AG20443 (cell line): ENCODE measurements at regions not wholly inside any gene's neighbourhood (a gene's known extent, or its start where the extent isn't known, plus 50 kb on each side); places are given as distances from the start of the nearest gene placed in this dataset.

Experiments
- DNase-seq: peaks from one replicate; pipeline ENCODE4 v3.0.0; 2012; ENCODE audit warnings: low spot score, mixed read lengths

DNA sequence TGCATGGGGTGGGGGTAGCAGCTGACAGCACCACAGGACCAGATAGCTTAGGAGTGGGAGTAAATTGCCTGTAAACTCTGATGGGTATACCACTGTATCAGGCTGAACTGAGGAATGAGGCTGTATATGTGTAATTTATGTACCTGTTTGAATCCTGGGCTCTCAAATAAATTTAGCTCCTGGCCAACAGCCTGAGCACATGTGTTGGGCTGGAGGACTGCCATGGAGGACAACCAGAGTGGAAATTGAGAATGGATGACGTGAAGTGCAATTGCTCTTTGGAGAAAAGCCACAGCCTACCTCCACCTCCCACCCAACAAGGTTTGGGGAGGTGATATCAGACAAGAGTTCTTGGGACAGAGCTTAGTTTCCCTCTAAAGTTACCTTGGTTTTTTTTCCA lies 328.6 kb upstream of the PROK2 start:
- no peak for DNase-seq

DNA sequence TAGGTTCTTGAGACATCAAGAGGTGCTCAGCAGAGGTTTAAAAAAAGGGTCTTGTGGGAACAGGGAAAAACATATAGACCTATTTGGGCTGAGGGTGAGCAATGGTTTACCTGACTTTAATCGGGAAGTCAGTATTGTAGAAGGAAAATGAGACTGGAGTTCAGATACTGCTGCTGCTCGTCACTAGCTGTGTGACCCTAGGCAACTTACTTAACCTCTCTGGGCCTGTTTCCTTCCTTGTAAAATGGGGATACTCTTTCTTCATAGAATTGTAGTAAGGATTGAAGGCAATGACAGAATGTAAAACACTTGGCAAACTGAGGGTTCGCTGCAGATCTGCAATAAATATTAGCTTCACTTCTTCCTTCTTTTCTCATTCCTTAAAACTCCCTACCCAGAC lies 327.5 kb upstream of the PROK2 start:
- no peak for DNase-seq

DNA sequence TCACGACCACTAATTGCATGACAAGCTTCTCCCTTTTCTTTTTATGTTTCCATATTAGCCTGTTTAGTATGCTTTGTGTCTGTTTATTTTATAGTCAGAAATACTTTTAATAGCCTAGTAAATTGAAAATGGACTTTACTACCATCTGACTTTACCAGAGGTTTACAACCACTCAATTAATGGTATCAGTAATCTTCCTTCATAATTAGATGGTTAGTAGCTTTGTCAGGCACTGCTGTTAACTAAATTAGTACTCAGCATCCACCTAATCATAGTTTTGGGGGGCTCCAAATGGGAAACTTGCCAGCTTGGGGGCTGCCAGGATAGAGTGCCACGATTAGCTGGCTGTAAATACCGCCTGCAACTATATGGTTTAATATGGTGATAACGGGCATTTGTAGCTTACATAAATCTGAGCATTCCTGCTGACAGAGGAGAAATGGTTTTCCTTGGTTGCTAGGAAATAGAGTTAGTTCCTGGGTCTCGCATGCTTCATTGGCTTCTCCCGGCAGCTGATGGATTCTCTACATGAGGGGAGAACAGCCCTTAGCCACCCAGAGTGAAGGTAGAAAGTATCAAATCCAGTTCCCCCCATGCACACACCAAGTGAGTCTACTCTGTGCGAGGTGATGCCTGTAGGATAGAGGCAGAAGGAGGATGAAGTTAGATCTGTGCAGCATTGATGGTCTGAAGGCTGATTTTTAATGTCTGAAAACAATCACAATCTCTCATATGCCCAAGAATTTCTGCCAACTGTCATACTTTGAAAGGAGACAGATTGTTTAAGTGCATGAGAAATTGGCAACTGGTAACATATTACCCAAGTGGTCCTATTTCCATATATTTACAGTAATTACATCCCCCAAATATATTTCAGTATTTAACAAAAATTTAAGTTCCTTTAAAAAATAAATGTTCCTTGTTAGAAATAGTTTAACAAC lies 326.6 kb upstream of the PROK2 start:
- DNase-seq, result no peak

DNA sequence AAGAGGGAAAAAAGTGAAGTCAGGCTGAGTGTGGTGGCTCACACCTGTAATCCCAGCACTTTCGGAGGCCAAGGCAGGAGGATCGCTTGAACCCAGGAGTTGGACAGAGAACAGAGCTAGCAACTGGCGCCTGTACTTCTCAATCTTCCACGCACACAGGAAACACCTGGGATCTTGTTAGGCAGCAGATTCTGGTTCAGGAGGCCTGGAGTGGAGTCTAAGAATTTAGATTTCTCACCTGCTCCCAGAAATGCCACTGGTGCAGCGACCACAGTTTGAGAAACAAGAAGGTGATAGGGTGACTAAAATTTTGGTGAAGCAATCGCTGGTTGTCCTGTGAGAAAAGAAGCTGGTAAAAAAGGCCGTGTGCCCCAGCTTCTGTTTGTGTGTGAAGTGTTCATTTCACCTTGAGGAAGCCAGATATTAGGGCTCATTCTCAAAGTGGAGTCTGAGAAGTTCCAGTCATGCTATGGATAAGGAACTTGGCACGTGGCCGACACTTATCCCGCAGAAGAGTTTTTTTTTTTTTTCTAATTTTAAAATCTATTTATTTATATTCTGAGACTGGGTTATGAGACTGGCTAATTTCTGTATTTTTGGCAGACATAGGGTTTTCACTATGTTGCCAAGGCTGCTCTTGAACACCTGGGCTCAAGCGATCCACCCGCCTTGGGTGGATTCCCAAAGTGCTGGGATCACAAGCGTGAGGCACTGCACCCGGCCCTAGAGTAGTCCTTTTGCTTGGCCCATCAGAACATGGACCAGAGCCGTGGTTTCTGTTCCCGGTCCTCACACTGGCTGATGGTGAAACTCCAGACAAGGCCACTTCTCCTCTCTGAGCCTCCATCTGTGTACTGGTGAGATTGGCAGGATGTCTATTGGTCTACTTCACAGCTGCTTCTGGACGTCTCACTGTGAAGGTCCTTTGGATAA lies 324.6 kb upstream of the PROK2 start:
- no peak for DNase-seq

DNA sequence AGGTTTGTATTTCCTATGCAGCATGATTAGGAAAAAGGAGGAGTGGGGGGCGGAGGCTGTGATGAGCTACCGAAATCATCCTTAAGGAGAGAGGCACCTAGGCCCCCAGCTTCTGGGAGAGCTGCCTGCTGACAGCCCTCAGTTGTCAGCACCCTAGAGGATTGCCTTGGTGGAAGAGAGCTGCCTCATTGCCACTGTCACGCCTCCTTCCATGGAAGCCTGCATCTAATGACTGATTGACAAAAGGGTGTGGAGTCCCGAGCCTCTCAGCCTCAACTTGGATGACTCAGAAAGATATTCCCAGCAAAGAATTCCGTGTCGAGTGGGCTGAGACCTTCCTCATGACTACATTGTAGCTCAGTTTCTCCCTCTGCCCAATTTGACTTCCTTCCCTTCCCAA lies 320.4 kb upstream of the PROK2 start:
- DNase-seq, result no peak

DNA sequence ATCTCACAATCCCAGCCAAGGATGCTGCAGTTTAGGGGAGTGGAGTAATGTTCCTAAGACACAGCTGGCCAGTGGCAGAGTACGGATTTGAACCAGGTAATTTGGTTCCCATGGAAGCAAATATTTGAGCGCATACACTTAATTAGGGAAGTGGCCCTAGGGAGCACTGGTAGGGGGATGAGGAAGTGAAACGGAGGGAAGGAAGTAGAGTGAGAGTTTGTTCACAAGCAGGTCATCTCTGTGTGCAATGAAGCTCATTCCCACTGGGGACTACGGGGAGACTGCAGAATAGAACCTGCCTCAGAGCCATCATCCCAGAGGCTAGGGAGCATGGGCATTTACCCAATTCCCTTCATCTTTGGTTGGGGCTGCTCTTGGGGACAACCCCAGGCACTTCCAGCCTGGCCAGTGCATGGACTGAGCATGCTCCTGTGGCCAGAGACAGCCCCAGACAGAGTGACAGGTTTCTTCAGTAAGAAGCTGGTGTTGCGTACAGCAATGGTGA lies 317.2 kb upstream of the PROK2 start:
- no peak for DNase-seq

DNA sequence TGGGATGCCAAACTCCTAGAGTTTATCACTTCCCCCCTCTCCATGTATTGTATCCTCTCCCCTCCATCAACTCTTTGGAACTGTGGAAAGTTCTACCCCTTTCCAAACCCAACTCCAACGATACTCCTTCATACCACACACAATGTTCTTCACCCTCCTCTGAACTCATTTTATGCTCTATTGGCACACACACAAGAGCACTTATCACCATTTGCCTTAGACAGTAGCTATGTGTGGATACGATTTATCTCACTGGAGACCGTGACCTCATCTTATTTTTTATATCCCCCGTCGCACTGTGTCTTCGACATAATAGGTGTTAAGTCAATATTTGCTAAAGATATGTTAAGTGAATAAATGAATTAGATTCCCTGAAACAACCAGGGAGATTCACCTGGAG lies 316.5 kb upstream of the PROK2 start:
- no peak for DNase-seq

DNA sequence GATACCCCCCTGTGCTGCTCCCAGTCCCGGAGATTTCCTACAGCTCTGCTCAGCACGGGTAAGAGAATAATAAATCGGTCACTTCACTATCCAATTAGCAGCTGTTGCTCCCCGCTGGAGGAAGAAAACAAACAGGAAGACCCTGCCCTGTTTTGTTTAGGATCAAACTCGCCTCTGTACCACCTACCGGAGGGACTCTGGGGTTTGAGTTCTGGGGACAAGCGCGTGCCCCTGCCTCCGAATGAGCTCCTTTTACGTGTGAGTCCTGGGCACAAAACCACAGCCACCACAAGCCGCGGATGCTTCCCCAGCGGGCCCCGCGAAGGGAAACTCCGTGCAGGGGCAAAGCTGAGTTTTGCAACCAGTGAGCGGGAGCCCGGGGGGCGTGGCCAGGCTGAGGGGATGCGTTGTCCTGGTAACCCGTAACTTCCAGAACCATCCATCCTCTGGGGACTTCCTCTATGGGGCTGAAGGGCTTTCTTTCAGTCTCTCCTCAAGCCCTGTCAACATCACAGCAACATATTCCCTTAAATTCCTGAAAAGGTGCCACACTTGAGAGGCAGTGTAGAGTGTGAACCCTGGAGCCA lies 315.7 kb upstream of the PROK2 start:
- peak; percentile 97 for DNase-seq

DNA sequence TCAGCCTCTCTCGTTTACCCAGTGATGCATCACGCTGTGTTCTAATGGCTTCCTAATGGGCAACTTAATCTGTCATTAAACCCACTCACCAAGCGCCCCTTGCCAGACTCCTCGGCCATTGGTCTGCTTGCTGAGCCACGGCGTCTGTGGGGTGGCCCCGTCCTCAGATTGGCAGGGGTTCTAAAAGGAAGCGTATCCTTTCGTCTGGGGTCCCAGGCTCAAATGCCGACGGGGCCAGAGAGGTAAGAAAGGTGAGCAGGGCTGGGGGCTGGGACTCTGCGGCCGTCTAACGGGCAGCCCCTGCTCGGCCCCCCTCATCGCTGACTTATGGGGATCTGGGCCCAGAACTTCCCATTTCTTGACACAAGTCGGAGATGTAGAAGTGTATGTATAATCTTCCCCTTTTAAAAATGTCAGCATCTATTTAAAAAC lies 315.1 kb upstream of the PROK2 start:
- no peak for DNase-seq

DNA sequence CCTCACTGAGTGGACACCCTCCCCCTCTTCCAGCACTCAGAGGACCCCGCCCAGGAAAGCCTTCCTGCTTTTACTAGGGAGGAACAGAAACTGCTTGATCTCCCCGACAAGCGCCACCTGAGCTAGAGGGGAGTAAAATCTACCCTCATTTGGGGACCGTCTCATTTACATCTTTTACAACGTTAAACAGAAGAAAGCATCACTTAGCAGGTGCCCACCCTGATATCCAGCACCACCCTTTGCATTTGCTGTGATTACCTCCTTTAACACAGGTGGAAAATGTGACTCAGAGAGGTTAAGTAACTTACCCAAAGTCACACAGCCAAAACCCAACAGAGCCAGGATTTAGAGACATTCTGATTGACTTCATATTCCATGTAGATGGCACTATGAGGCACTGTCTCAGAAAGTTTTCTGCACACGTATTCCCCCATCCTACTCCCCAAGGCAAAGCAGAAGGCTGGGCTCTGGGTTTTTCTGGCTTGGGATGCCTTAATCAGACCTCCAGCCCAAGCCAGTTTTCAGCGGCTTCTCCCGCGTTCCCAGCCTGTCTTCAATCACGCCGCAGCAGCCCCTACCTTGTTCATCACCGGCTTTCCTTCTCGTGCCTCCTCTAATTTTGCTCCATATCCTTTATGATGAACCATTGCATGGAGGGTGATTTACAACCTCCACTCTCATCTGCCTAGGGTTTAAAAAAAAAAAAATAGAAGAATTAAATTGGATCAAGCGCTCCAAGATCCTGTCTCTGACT lies 314.6 kb upstream of the PROK2 start:
- no peak for DNase-seq

DNA sequence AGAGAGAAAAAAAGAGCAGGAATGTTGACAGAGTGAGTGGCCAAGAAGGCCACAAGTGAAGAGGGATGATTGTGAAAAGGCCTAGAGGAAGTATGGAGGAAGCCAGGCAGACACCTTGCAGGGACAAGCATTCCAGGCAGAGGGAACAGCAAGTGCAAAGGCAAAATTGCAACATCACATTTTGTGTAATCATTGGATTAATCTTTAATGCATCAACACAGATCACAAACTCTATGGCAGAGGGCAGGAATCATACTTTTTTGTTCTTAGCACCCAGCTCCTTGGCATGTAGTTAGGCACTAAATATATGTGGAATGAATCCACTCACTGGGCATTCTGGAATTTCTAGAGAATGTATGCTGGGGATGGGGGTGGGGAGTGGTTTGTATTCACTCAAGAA lies 312.1 kb upstream of the PROK2 start:
- DNase-seq, result no peak

DNA sequence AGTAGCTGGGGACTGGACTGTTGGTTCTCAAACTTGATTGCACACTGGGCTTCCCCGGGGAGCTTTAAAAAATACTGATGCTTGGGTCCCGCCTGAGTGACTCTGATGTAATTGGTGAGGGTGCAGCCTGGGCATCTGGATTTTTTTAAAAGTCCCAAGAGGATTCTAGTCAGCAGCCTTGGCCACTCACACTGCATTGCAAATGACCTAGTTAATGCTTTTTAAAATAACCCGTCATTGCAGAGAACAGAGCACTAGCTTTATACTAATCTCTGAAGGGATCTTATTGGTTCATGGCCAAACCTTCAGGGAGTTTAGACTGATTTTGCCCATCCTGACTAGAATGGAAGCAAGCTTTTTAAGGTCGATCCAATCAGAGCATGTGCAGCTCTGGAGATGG lies 310.6 kb upstream of the PROK2 start:
- DNase-seq, result no peak

DNA sequence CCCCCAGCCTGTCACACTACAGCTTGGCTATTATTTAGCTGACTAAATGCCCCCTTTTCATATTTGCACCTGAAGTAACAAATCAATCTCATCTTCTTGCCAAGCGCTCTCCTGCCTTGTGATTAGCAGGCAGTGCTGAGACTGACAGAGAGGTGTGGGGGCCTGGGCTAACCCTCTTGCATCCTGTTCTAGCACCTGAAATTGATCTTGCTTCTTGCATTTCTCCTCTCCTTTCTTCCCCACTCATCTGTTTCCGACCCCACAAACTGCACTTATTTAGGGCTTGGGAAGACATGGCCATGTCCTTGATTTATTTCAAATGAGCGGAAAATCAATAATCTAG lies 309.0 kb upstream of the PROK2 start:
- DNase-seq, result no peak

DNA sequence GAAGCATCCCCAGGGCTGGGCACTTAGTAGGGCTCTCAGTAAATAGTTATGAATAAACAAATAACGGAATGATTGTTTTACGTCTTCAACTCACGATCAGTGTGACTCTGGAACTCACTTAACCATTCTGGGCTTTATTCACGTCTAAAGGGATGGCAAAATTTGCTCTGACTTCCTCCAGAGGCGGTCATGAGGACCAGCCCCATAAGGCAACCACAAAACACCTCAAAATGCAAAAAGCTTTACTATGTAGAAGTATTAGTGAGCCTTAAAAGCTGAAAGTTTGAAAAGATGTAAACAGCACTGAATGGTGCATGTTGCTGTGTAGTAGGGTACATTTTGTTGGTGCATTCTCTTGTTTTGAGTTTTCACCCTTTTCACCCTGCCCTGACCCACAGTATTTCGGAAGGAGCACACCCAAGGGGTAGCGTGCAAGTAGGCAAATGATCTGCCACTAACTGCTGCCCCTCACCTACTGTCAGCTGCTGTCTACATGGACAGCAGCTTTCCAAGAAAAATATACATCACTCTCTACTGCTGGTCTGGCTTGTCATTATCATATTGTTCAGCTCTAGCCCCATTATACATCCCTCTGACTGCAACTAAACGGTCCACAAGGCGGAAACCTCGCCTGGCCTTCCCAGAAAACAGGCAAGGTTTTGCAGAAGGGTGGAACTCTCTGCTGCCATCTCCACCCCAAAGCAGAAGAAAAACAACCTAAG lies 308.5 kb upstream of the PROK2 start:
- DNase-seq, result no peak

DNA sequence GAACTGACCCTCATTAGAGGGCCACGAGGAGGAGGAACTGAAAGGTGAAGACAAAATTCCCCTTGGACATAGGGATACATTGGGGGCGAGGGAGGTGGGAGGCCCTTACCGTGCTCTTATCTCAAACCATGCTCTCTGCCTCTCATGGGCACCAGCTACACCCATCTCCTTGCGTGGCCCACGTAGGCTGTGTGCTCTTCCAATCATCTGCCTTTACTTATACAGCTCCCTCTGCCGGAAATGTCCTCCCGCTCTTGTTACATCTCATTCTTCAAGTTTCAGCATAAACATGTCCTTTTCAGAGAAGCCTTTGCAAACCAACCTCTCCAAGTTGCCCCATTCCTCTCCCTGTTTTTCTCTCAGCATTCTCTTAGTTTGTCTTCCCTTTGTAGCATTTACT lies 307.8 kb upstream of the PROK2 start:
- no peak for DNase-seq

DNA sequence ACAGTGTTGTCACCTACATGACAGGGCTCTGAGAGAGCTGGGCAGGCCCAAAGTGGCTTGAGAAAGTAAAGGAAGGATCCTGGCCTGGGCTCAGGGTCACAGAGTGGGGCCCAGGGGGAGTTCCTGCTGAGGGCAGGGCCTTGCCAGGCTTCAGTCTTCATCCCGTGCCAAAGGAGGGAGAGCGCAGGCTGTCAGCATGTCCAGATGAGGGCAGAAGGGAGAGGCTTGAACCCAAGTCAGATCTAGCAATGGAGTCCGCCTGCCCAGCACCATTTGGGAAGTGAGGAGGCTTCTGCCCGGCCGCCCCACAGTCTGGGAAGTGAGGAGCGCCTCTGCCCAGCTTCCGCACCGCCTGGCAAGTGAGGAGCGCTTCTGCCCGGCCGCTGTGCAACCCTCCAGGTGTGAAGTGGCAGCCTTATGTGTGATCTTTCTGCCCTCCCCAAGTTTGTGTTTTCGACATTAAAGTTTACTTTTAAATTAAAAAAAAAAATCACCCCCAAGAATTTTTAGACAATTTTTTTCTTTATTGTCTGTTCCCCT lies 303.6 kb upstream of the PROK2 start:
- no peak for DNase-seq

DNA sequence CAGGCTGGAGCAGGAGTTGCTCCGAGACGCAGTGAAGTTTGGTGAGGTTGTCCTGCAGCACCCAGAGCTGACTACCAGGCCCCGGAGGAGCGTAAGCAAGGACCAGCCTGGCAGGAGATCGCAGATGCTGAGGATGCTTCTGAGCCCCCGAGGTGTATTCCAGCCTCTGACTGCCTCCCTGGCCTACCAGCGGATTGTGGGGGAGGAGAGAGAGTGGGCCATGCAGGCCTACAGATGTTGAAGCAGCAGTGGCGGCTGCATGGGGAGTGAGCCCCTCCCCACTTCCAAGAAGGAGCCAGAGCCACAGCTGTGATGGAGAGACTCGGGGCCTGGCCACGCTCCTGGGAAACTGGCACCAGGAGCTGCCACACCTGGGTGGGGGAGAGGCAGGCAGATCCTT lies 302.5 kb upstream of the PROK2 start:
- DNase-seq, result no peak

DNA sequence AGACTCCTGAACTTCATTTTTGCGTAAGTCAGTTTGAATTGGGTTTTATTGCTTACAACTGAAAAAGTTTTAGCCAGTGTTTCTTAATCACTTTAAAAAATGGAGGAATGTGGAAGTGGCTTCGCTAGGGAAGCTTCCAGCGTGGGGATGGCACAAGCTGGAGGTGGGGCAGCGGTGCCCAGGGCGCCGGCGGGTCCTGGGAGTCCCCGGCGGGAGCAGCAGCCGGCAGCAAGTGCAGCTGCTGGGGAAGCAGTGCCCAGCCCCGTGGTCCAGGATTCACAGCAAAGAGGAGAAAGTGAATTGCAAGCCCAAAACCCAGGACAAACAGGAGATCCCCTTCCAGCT lies 301.8 kb upstream of the PROK2 start:
- DNase-seq, result no peak

DNA sequence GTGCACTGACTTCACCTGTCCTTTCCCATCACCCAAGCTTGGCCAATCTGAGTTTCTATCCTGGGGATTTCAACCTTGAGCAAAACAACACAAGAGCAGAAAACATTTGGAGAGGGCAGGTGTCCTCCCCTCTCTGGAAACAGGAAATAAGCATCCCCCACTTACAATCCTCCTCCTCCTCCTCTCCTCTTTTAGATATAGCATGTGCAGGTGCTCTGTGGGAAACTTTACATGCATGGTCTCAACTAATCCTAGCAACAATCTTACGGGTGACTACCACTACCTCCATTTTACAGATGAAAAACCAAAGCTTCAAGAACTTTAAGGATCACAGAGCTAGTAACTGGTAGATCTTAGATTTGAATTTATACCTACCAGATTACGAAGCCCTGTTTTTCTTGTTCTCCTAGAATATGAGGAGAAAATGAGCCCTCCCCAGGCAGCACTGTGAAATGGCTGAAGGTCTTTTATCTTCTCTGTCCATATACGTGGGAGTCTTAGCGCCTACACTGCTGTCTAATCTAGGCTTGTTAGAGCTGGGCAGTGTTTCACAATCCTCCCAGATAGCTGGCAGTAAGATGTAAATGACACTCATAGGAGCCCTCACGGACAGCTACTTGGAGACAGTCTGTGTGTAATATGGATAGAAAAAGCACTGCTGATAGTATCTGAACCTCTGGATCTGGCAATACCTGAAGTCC lies 301.2 kb upstream of the PROK2 start:
- peak; percentile 32 for DNase-seq

DNA sequence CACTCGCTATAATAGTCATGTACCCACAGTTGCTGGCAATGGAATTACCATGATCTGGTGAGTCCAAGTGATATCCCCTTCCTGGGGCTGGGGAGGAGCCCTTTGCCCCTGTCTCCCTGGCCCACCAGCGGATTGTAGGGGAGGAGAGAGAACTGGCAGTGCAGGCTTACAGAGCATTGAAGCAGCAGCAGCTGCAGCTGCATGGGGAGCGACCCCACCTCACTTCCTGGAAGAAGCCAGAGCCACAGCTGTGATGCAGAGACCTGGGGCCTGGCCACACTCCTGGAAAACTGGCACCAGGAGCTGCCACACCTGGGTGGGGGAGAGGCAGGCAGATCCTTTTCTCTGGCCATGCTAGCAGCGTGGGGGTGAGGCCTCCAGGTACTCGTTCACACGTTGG lies 300.1 kb upstream of the PROK2 start:
- no peak for DNase-seq
